Body of pancreas (tissue), 4 donors: ENCODE measurements at regions not wholly inside any gene's neighbourhood (a gene's known extent, or its start where the extent isn't known, plus 50 kb on each side); places are given as distances from the start of the nearest gene placed in this dataset.

Experiments used
- ATAC-seq: fragments of 150-250 bp; one replicate; pipeline ENCODE4 v1.9.1; 2016
- DNase-seq, 4 donors: peaks; one replicate each; pipeline ENCODE4 v3.0.0-alpha.2; 2019
- H3K27ac ChIP-seq, 4 donors: fragments of 200-600 bp; sonication (generic); 1 replicate in 3 of 4; 2 replicates in 1 of 4; pipeline versions ENCODE4 v1.5.1 to v1.6.1; 2016 to 2019; ENCODE audit warnings: mild to moderate bottlenecking in 1 of 4, mixed read lengths in 1 of 4, moderate library complexity in 1 of 4
- H3K27me3 ChIP-seq, 2 donors: fragments of 200-600 bp; sonication (generic); one replicate each; pipeline ENCODE4 v1.6.0; 2016; ENCODE audit warnings: mild to moderate bottlenecking in 1 of 2
- H3K36me3 ChIP-seq, 2 donors: fragments of 200-600 bp; sonication (generic); replicated peaks in 1 of 2; 2 replicates each; pipeline ENCODE4 v1.5.1; 2016; ENCODE audit warnings: low read depth in 2 of 2; ENCODE audit not compliant: insufficient read depth in 1 of 2
- H3K4me1 ChIP-seq: fragments of 200-600 bp; sonication (generic); one replicate; pipeline ENCODE4 v1.6.0; 2016
- H3K4me3 ChIP-seq, 2 donors: fragments of 200-600 bp; sonication (generic); 1 replicate in 1 of 2; 2 replicates in 1 of 2; pipeline ENCODE4 v1.5.1; 2016 to 2019
- H3K9me3 ChIP-seq, 3 donors: fragments of 200-600 bp; sonication (generic); 1 replicate in 2 of 3; 2 replicates in 1 of 3; pipeline ENCODE4 v1.5.1; 2016
- POLR2A ChIP-seq, 3 donors: fragments of 450-650 bp; IDR thresholded peaks; one replicate each; pipeline ENCODE4 v1.6.1; 2016; ENCODE audit warnings: antibody characterized with exemption in 3 of 3, mild to moderate bottlenecking in 2 of 3
- WGBS, 2 donors: methylation state at CpG; one replicate each; pipeline ENCODE4 v1.1.5; 2017; 5-methylcytosine and 5-hydroxymethylcytosine counted together
- intact Hi-C: fragments of 100-400 bp; cut with DNase I; formaldehyde crosslinking; loops from one replicate; pipeline ENCODE4 v1.15.1; 2023
- TF ChIP-seq, protein P1 (sequence below), 7 experiments: fragments of 450-650 bp in 4 of 7; fragments of 200-600 bp in 3 of 7; sonication (generic) in 3 of 7; IDR thresholded peaks; one replicate each; pipeline ENCODE4 v1.5.1; 2016 to 2019; ENCODE audit warnings: antibody characterized with exemption in 7 of 7

DNA sequence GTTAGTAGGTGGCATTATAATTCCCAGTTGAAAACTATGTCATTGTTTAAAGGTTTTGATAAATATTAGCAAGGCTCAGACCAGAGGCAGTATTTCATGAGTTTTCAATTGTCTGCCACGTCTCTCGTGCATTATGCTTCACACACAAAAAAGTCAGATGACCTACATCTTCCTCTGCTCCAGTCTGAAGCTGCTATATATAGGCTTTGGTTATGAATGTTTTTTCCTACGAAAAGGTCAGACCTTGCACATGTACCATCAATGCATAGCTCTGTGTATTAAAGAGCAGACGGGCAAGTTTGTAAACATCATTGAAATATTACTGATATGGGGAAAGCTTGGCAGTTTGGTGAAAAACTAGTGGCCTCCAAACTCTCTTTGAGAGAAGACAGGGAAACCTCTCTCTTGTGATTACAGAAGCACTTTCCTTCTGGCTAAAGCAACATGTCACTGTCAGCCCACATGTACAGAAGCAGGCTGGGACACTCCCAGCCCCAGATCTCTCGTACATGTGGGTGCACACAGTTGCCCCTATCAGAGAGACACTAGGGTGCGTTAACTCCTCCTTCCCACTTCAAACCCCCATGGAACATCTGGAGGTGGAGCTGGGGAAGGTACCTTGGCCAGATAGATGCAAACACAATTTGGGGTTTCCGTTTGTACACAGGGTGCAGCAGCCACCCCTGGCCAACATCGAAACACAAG lies 184.0 kb upstream of the BCL6 start:
- Histone ChIP-seq H3K4me3 (no peak overlapping the region), H3K36me3 (no peaks in the 10 kb centered on the region), H3K4me1 (no peaks in the 10 kb centered on the region), H3K27me3 (no peaks in the 10 kb centered on the region), H3K27ac (no peak overlapping the region), H3K9me3 (no peaks in the 10 kb centered on the region)
- WGBS, 2 donors, result 74 to 75% methylated on average over 8 of the region's 8 CpGs
- DNase-seq (no peak), ATAC-seq (no peak)
- TF ChIP-seq, protein P1, sequence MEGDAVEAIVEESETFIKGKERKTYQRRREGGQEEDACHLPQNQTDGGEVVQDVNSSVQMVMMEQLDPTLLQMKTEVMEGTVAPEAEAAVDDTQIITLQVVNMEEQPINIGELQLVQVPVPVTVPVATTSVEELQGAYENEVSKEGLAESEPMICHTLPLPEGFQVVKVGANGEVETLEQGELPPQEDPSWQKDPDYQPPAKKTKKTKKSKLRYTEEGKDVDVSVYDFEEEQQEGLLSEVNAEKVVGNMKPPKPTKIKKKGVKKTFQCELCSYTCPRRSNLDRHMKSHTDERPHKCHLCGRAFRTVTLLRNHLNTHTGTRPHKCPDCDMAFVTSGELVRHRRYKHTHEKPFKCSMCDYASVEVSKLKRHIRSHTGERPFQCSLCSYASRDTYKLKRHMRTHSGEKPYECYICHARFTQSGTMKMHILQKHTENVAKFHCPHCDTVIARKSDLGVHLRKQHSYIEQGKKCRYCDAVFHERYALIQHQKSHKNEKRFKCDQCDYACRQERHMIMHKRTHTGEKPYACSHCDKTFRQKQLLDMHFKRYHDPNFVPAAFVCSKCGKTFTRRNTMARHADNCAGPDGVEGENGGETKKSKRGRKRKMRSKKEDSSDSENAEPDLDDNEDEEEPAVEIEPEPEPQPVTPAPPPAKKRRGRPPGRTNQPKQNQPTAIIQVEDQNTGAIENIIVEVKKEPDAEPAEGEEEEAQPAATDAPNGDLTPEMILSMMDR (IDR thresholded peaks at IDR 0.05), result no peak
- no peak for TF ChIP-seq POLR2A (IDR thresholded peaks at IDR 0.05)
- intact Hi-C loops, result no loop called here

DNA sequence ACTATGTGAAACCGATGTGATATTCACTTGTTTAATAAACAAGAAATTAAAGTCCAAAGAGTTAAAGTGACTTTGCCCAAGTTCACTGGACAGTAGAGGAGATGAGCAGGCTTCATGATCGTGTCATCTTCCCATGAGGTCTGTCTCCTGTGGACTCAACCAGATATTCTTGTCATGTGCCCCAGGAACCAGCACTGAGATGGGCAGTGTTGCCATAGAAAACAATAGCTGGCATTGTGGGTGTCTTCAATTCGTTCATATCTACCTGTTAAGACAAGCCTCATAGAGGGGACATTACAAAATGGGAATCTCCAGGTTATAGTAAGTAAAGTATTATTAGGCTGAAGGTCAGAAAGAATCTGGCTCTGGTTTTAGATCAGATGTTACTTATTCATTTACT lies 184.8 kb upstream of the BCL6 start:
- Histone ChIP-seq H3K4me1 (no peaks in the 10 kb centered on the region), H3K4me3 (no peak overlapping the region), H3K27ac (no peak overlapping the region), H3K9me3 (no peaks in the 10 kb centered on the region), H3K36me3 (no peaks in the 10 kb centered on the region), H3K27me3 (no peaks in the 10 kb centered on the region)
- no peak for ATAC-seq
- WGBS, 2 donors, result 72 to 82% methylated on average over 3 of the region's 3 CpGs
- TF ChIP-seq, protein P1 (IDR thresholded peaks at IDR 0.05), result no peak
- no peak for TF ChIP-seq POLR2A (IDR thresholded peaks at IDR 0.05)
- intact Hi-C loops, result no loop called here
- DNase-seq, result no peak

DNA sequence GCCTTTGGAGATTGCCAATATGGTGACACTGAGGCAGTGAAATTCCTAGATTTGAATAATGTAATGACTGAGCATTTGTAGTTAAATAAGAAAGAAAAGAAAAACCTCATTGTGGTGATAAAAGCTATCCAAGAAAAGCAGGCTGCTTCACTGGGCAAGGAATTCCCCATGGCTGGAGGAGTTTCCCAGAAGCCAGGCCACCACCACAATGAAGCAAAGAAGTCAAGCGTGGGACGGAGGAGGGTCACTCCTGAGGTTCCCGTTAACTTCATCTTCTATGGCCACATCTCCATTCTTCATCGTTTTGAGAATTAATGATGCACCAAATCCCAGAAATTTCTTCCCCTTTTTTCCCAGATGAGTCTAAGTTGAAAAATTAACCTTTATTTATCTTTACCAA lies 185.8 kb upstream of the BCL6 start:
- TF ChIP-seq, protein P1 (IDR thresholded peaks at IDR 0.05), result no peak
- TF ChIP-seq POLR2A (IDR thresholded peaks at IDR 0.05), result no peak
- no peak overlapping the region for H3K27ac ChIP-seq

DNA sequence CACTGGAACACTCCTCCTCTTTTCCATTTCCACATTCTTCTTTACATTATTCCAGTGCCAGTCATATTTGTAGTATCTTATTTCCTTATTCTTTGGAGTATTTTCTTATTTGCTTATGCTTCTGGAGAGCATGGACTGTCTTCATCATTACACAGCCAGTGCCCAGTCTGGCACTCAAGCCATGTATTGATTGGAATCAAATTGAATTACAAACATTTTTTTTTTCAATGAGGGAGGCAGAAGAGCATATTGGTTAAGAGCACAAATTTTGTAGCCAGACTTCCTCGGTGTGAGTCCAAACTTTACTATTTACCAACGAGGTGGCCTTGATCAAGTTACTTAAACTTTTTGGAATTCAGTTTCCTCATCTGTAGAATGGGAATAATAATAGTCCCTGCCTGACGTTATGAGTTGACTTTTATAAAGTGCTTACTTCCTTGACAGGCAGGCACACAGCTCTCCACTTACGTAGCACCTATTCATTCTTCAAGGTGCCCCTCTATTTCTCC lies 186.6 kb upstream of the BCL6 start:
- 54 to 70% methylated on average over 4 of the region's 4 CpGs for WGBS, 2 donors
- Histone ChIP-seq H3K9me3 (no peaks in the 10 kb centered on the region), H3K27ac (no peak overlapping the region), H3K4me1 (no peaks in the 10 kb centered on the region), H3K4me3 (no peak overlapping the region), H3K36me3 (no peaks in the 10 kb centered on the region), H3K27me3 (no peaks in the 10 kb centered on the region)
- ATAC-seq (no peak), DNase-seq (no peak)
- intact Hi-C loops, result no loop called here
- TF ChIP-seq, protein P1 (IDR thresholded peaks at IDR 0.05), result no peak
- TF ChIP-seq POLR2A (IDR thresholded peaks at IDR 0.05), result no peak

More for the DNA sequence above, 185.8 kb upstream of the BCL6 start:
- ATAC-seq (no peak), DNase-seq (no peak)
- H3K4me3 ChIP-seq, result no peak overlapping the region
- intact Hi-C loops, result no loop called here
- 87 to 95% methylated on average over 4 of the region's 4 CpGs for WGBS, 2 donors
- H3K36me3 ChIP-seq, result no peaks in the 10 kb centered on the region
- H3K9me3 ChIP-seq, result no peaks in the 10 kb centered on the region
- no peaks in the 10 kb centered on the region for H3K4me1 ChIP-seq
- no peaks in the 10 kb centered on the region for H3K27me3 ChIP-seq

DNA sequence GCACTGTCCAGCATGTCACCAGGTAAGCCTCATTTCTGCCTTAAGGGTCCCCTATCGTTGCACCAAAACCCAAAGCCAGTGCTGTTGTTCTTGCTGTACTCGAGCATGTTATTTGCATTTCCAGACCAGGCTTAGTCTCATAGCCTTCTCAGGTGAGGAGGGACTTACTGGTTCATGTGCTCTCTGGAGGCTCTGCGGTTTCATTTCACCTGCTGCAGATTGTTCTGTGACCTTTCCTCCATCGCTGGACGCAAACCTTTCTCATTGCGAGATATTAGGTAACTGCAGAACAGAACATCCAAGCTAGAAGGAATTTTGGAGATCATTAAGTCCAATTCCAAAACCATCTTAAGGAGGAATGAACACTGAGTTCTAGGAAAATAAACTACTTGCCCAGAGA lies 187.3 kb upstream of the BCL6 start:
- Histone ChIP-seq H3K9me3 (no peaks in the 10 kb centered on the region), H3K4me1 (no peaks in the 10 kb centered on the region), H3K4me3 (no peak overlapping the region), H3K36me3 (no peaks in the 10 kb centered on the region), H3K27ac (no peak overlapping the region), H3K27me3 (no peaks in the 10 kb centered on the region)
- ATAC-seq (no peak), DNase-seq (no peak)
- WGBS, 2 donors, result 85 to 90% methylated on average over 6 of the region's 6 CpGs
- intact Hi-C loops, result no loop called here
- TF ChIP-seq POLR2A (IDR thresholded peaks at IDR 0.05), result no peak
- TF ChIP-seq, protein P1 (IDR thresholded peaks at IDR 0.05), result no peak
